Superior temporal gyrus (tissue), 1 donor: ENCODE measurements at regions not wholly inside any gene's neighbourhood (a gene's known extent, or its start where the extent isn't known, plus 50 kb on each side); places are given as distances from the start of the nearest gene placed in this dataset.
"Not testable (repeated sequence)": the region's sequence is repeated elsewhere in the genome, so short reads cannot be mapped to it uniquely, and the experiment has no call there.

Experiments used
- DNase-seq: peaks from one replicate; pipeline ENCODE4 v3.0.0-alpha.2; 2016; ENCODE audit errors: extremely low spot score

DNA sequence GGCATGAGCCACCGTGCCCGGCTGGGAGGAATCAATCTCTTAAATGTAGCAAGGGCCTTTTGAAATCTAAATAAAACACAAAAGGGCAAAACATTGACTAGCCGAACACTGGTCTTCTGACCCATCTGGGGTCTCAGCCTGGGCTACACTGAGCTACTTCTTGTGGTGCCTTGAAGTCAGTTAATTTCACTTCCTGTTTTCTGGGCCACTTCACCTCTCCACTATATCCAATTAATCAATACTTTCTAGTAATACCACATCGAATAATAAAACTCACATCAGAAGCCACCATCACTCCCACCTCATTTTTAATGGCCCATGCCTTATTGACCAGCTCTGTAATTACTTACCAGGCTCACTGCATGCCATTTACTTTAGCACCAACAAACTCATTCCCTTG is 138.0 kb upstream of the SAMSN1 start:
- DNase-seq = no peak

DNA sequence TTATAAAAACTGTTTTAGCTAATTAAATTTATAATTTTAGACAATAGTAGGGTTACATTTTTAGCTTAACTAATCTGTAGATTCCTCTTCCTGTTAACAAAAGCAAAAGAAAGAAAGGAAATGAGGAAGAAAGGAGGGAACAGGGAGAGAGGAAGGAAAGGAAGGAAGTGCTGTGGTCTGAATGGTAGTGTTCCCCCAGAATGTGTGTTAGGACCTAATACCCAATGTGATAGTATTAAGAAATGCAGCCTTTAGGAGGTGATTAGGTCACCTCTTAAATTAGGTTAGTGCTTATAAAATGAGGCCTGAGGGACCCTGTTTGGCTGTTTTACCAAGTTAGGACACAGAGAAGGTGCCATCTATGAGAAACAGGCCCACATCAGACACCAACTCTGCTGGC is 136.9 kb upstream of the SAMSN1 start:
- no peak for DNase-seq

DNA sequence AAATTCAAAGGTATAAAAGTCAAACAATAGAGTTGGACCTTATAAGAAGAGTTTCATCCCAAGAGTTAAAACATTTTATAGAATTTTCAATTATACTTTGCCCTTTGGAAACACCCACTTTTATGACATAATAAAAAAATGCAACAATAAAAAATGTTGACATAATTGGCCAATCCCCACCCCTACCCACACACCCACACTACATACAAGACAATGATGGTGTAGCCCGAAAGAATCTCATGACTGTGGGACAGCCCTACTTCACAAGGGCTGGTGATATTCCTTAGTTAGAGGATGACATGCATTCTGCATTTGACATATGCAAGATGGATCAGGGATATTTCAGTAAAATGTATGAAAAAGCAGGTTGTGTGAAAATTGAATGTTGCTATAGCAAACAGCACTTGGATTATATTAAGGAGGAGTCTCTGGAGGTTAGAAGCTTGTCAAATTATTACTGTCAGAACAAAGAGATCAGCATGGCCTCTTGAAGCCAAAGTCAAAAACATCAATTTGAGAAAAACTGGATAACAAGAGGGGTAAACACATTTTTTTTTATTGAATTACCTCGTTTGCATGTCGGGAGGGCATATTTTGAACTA is 133.0 kb upstream of the SAMSN1 start:
- no peak for DNase-seq

DNA sequence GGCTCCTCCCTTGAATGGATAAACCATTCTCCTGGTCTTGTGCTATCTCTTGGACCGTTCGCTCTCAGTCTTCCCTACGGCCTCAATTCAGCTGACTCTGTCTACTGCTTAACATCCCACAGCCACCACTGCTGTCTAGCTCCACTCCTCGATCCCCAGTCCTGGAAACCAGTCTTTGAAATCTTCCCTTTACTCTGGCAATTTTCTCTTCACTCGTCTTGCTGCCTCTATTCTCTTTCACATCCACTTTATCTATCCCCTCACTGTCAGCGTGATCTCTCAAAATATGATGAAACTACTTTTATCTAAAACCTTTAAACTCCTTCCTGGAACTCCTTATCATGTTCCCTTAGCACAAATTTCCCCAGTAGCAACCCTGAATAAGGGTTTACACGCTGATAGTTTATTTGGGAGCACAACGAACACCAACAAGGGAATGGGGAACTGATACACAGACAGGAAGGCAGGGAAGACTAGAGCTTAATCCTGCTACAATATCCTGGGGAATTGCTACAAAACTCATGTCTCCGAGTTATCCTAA is 131.6 kb upstream of the SAMSN1 start:
- no peak for DNase-seq

DNA sequence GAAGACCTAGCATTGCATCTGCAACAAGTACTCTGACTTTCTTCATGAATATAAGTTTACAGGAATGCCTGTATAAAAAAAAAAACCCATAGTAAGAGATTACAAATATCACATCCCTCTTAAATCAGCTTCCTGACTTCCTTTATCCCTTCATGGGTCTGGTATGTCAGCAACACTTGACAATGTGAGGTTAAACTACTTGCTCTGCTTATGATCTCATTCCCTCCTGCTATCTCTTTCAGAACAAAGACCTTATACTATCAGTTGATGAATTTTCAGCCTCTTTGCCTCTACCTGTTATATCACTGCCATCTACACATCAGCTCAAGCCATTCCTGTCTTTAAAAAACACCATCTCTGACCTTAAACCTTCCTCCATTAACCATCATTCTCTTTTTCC is 130.9 kb upstream of the SAMSN1 start:
- DNase-seq = no peak

DNA sequence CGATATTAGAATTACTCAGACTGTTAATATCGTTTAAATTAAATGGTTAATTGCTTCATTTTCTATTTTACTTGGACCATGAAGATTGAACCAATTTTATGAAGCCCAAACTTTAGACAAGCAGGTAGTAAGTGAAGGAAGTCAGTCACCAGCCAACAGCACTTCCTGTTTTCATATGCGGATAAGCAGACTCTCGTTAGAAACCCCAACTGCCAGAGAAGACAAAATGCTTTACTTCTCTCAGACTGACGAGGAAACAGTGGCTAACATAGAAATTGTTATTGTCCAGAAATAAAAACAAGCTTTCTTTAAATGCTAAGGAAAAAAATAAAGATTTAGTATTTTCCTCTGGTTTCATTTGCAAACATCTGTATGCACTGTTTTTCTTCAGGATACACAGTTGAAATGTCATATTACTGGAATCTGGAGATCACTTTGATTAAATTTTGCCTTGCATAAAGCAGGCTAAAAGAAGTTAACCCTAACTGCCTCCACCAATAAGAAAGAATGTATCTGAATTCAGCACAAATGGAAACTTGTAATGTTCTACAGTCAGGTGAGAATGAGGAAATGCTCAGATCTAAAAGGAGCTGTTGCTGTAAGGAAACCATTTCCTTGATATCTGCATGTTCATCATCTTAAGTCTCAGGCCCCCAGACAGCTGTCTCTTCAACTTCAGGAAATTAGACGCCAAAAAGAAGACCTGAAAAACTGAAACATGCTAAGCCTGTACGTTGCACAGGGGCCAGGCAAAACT is 129.8 kb upstream of the SAMSN1 start:
- no peak for DNase-seq

DNA sequence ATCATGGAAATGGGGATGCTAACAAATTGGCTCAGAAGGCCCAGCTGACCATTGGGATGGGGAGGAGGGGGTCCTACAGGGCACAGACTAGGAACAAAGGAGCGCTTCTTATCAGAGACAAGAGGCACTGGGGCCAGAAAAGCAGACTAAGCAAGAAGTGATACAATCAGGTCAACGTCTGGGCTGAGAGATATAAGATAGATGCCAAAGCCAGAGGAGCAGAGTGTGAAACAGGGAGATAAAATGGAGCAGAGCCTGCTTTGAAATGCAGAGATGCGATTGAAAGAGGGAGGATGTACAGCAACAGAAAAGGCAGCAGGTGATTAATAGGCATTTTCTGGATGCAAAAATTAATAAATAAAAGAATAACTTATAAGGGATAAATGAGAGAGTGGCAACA is 127.5 kb upstream of the SAMSN1 start:
- DNase-seq = no peak

DNA sequence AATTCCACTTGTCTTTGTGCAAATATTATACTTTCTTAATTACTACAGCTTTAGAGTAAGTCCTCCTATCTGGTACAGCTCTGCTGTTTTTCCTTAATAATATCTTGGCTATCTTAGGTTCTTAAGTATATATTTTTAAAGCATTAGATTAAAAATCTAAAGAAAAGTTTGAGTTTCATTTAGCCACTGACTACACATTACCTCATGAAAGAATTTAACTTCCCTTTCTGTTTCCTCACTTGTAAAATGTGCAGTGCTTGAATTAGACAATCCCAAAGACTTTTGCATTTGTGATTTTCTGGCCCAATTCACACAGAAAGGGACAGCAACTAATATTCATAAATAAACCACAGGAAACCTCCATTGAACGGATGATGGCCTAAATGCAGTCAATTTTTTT is 126.4 kb upstream of the SAMSN1 start:
- no peak for DNase-seq

DNA sequence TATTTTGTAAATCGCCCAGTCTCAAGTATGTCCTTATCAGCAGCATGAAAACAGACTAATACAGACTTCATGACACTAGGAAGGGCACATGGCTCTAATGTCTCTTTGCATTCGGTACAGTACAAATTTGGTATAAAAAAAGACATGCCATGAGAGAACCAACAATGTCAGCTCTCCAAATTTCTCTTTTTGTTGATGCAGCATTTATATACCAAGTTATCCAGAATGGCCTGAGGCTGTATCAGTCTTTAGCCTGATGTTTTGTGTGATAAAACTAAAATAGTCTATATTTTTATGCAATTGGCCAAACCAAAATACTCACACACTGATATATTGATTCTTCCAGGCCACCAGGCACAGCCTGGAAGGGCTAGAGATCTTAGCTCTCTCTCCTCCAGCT is 124.3 kb upstream of the SAMSN1 start:
- DNase-seq = no peak

DNA sequence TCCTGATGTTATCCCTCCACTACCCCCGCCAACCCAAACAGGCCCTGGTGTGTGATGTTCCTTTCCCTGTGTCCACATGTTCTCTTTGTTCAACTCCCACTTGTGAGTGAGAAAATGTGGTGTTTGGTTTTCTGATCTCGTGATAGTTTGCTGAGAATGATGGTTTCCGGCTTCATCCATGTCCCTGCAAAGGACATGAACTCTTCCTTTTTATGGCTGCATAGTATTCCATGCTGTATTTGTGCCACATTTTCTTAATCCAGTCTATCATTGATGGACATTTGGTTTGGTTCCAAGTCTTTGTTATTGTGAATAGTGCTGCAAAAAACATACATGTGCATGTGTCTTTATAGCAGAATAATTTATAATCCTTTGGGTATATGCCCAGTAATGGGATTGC is 123.0 kb upstream of the SAMSN1 start:
- DNase-seq = not testable (repeated sequence)

DNA sequence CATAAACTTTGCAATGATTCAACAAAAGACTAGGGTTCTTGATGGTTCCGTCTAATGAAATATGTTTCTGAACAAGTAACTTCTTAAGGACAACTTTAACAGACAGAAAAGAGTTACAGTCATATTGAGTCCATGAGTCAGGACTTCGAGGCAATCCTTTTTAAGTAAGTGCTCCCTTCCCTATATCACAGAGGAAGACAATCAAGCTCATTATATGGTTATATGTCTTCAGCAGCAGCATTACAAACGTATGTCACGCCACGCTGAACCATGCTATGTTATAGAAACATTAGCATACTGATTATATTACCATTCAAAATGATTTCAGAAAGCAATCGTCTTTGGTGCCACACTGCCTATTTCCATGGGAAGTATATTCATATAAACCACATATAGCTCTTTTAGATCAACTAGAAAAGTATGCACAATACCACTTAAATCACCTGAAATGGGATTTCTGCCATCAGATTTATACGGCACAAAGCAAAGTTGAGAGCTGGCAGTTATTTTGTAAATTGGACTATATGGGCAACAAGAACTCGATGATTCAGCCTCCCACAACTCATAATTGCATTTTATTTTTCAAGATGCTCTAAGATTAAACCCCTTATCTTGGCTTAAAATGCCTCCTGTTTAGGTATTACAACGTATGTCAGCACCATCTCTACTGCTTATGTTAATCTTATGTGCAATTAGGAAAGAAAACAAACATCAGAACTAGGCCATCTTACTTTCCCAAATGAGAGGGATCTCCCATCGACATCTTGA is 111.3 kb upstream of the SAMSN1 start:
- DNase-seq = no peak

DNA sequence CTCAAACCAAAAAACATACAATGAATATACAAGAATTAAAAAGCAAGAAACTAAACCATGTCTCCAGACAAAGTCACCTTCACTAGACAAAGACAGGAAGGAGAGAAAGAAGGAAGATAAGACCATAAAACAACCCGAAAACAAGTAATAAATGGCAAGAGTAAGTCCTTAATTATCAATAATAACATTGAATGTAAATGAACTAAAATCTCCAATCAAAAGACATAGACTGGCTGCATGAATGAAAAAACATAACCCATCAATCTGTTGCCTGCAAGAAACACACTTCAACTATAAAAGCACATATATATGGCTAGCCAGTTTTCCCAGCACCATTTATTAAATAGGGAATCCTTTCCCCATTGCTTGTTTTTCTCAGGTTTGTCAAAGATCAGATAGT is 100.8 kb upstream of the SAMSN1 start:
- DNase-seq = no peak

DNA sequence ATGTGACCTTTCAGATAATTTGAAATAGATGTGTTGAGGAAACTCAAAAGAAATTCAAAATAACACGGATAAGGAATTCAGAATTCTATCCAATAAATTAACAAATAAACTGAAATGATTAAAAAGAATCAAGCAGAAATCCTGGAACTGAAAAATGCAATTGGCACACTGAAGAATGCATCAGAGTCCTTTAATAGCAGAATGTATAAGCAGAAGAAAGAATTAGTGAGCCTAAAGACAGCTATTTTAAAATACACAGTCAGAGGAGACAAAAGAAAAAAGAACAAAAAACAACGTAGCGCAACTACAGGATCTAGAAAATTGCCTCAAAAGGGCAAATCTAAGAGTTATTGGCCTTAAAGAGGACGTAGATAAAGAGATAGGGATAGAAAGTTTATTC is 99.6 kb upstream of the SAMSN1 start:
- DNase-seq = no peak

DNA sequence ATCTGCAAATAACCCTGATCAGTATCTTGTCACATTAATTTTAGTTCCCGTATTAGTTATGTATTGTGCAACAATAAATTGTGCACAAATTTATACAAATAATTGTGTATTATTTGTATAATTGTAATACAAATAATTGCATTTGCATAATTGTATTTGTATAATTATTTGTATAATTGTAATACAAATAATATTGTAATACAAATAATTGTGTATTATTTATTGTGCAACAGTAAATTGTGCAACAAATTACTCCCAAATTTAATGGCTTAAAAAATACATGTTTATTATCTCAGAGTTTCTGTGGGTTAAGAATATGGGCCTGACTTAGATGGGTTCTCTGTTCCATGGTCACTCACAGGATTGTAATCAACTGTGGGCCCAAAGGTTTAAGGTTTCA is 86.2 kb upstream of the SAMSN1 start:
- no peak for DNase-seq

DNA sequence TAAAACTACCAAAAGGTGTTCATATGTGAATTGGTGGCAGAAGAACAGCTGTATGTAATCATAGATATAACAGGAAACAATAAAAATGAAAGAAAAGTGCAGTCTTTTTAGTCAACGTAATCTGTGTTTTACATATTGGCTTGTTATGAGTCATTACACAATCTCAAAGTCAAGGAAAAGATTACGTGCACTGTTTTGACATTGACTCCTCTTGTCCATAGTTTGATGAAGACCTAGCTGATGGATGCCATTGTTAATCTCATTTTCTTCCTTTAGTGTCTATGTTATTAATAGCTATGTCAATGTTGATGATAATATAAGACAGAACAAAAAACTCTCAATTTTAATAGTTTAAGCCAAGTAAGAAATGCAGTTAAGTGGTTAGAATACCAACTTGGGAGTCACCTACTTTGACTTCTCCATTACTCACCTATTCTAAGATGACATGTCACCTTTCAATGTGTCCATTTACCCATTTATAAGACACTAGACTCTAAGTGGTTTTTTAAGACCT is 84.5 kb upstream of the SAMSN1 start:
- DNase-seq = no peak

DNA sequence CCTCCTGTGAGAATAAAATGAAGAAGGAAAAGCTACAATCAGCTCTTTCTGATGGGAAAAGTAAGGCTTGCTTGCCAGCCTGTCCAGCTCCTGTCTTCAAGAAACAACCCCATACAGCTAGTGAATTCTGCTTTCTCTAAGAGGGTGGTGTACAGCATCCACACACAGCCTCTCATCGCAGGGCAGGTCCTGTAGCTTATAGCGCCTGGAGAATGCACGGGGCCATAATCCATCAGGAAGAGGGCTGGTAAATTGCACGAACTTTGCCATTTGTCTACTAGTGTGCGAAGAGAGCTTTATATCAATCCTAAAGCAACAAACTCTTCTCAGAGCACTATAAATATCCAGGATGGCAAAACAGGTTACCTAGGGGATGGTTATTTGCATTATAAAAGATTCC is 83.3 kb upstream of the SAMSN1 start:
- DNase-seq = no peak

DNA sequence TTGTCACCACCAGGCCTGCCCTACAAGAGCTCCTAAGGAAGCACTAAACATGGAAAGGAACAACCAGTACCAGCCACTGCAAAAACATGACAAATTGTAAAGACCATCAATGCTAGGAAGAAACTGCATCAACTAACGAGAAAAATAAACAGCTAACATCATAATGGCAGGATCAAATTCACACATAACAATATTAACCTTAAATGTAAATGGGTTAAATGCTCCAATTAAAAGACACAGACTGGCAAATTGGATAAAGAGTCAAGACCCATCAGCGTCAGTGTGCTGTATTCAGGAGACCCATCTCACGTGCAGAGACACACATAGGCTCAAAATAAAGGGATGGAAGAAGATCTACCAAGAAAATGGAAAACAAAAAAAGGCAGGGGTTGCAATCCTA is 77.0 kb upstream of the SAMSN1 start:
- DNase-seq = not testable (repeated sequence)

DNA sequence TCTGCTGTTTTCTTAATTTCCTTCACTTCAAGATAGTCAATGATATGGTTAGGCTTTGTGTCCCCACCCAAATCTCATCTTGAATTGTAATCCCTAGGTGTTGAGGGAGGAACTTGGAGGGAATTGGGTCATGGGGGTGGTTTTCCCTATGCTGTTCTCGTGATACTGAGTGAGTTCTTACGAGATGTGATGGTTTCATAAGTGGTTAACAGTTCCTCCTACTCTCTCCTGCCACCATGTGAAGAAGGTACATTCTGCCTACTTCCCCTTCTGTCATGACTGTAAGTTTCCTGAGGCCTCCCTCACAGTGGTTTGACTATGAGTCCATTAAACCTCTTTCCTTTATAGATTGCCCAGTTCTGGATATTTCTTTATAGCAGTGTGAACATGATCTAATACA is 74.0 kb upstream of the SAMSN1 start:
- DNase-seq = no peak

DNA sequence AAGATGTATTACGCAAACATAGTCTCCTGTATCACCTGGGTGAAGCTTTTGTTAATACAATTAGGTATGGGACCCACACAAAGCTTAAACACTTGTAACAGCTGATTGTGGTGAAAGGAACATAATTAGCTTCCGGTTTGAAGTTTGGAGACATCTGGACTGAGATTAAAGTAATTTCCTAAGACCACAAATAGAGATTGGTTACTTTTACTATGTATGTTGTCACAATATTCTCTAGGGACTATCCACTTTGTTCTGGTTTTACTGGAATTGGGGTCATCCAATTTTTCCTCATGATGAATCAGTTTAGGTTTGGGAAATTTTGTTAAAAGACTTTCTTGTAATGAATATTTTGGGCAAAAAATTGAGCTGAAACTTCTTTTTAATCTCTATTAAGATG is 71.8 kb upstream of the SAMSN1 start:
- DNase-seq = no peak

DNA sequence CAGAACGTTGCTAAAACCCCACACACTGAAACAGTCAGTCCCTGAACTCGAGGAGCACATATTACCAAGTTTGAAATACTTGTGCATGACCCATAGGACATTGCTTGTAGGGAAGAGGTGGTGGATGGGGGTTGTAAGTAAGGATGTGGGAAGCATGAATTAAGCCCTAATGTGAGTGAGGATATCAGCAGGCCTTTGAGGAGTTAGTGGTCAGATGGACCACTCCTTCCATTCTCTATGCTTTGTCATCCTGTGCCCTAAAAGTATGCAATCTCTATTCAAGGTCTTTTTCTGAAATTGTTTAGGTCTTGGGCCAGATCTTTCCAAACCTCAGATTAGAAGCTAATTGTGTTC is 70.9 kb upstream of the SAMSN1 start:
- no peak for DNase-seq

DNA sequence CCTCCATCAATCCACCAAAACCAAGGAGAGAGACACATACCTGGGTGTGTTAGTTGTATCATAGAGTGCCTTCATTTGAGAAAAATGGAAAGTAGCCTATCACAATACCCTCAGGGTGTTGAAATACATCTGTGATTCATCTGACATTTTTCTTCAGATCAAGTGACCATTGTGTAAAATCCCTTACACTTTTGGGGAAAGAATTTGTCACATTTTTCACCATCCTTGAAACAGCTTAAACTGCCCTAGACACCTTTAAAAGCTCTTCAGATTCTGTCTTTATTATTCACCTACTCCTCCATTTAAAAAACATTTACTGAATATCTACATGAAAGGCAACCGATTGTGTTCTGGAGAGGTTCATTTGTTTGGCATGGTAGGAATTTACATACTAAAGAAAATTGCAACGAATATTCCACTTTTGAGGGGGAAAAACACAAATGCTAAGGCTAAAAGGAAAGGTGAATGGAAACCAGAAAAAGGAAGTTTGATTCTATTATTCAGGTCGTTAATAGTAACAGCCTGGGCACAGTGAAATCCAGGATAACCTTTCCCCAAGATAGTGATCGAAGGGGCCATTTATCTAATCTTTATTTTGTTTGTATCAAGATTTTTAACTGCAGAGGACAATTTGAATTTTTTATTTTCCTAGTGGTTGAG is 70.4 kb upstream of the SAMSN1 start:
- DNase-seq = no peak

DNA sequence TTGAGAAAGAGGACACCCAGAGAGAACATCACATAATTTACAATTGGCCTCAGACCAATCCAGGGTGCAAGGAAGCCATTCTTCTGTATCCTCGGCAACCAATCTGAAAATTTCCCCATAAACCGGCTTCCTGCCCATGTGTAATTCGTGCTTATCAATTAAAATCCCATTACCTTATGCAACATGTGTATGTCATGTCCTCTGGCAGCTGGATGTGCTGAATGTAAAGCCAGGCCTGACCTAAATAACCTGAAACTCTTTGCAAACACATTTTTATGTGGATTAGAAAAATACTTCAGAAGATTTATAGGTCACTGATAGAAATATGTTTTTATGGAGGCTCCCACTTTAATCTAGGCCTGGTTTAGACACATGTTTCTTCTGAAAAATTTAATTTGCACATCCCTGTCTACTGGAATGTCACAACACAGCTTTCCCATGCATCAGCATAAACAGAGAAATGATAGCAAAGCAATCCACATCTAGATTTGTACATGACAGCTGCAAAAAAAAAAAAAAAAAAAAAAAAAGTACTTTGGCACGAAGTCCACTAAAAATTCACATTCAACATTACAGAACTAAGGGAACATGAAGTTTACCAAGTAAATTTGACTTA is 69.4 kb upstream of the SAMSN1 start:
- DNase-seq = no peak
